NB4 (cell line): ENCODE measurements at regions not wholly inside any gene's neighbourhood (a gene's known extent, or its start where the extent isn't known, plus 50 kb on each side); places are given as distances from the start of the nearest gene placed in this dataset.

Experiments used
- DNase-seq: peaks from one replicate; pipeline ENCODE4 v3.0.0; 2010; ENCODE audit warnings: low read depth
- H3K4me3 ChIP-seq: one replicate; pipeline ENCODE4 v1.5.1; 2011; ENCODE audit warnings: mild to moderate bottlenecking, low read depth, low read length, moderate library complexity
- CTCF ChIP-seq: IDR thresholded peaks from one replicate; pipeline ENCODE4 v1.5.1; 2012; ENCODE audit warnings: low read depth, low read length
- MAX ChIP-seq: IDR thresholded peaks from 2 replicates; pipeline ENCODE4 v1.6.1; 2011; ENCODE audit warnings: low read depth, low read length
- MYC ChIP-seq: IDR thresholded peaks from 2 replicates; pipeline ENCODE4 v1.6.1; 2011; ENCODE audit warnings: low read depth, low read length
- POLR2A ChIP-seq: IDR thresholded peaks from 2 replicates; pipeline ENCODE4 v1.6.1; 2011; ENCODE audit warnings: mild to moderate bottlenecking; ENCODE audit not compliant: insufficient read length; ENCODE audit errors: extremely low read depth

GRCh38 chr16:52929478-52930400 is 123.0 kb downstream of the CHD9NB start:
- no peak overlapping the region for H3K4me3 ChIP-seq
- TF ChIP-seq MYC (no peak), CTCF (no peak), POLR2A (no peak), MAX (no peak)
- no peak for DNase-seq

GRCh38 chr16:52928955-52929354 is 123.7 kb downstream of the CHD9NB start:
- no peak overlapping the region for H3K4me3 ChIP-seq
- no peak for DNase-seq
- TF ChIP-seq MYC (no peak), CTCF (no peak), POLR2A (no peak), MAX (no peak)

GRCh38 chr16:52925143-52925542 is 127.6 kb downstream of the CHD9NB start:
- DNase-seq = no peak
- no peak overlapping the region for H3K4me3 ChIP-seq
- no peak for TF ChIP-seq MYC
- TF ChIP-seq MAX = no peak

- DNase-seq = no peak
- no peak for TF ChIP-seq MYC
- no peak for TF ChIP-seq POLR2A
- TF ChIP-seq MAX = no peak
- no peak for TF ChIP-seq CTCF
- H3K4me3 ChIP-seq = no peak overlapping the region
Measured at GRCh38 chr16:52924162-52924561, 128.5 kb downstream of the CHD9NB start.

- DNase-seq = no peak
- H3K4me3 ChIP-seq = no peak overlapping the region
- TF ChIP-seq POLR2A (no peak), MYC (no peak), MAX (no peak), CTCF (no peak)
Measured at GRCh38 chr16:52921104-52921503, 131.6 kb downstream of the CHD9NB start.

GRCh38 chr16:52920331-52920730 is 132.4 kb downstream of the CHD9NB start:
- TF ChIP-seq CTCF = no peak
- TF ChIP-seq MAX = no peak
- TF ChIP-seq POLR2A = no peak
- TF ChIP-seq MYC = no peak
- no peak for DNase-seq

More at GRCh38 chr16:52920331-52920730, 132.4 kb downstream of the CHD9NB start:
- no peak overlapping the region for H3K4me3 ChIP-seq
